Ovary (tissue), 3 donors: ENCODE measurements at regions not wholly inside any gene's neighbourhood (a gene's known extent, or its start where the extent isn't known, plus 50 kb on each side); places are given as distances from the start of the nearest gene placed in this dataset.

Experiments
- CTCF ChIP-seq, 3 donors: fragments of 450-650 bp in 2 of 3; fragments of 200-600 bp in 1 of 3; IDR thresholded peaks; one replicate each; pipeline versions ENCODE4 v1.5.1 to v1.8.0; 2016 to 2022; ENCODE audit warnings: antibody characterized with exemption in 3 of 3, mild to moderate bottlenecking in 1 of 3
- EP300 ChIP-seq: sonication (generic); formaldehyde crosslinking; IDR thresholded peaks from one replicate; pipeline ENCODE4 v1.6.1; 2017; ENCODE audit warnings: antibody characterized with exemption
- POLR2A ChIP-seq: fragments of 450-650 bp; IDR thresholded peaks from one replicate; pipeline ENCODE4 v1.6.1; 2017; ENCODE audit warnings: antibody characterized with exemption, mild to moderate bottlenecking, moderate library complexity
- donor health status: DM: no; HTN: no; CAD: no.

GRCh38 chr20:11051136-11051535, 377.3 kb upstream of the JAG1 start:
- TF ChIP-seq CTCF (IDR thresholded peaks at IDR 0.05) (no peak), POLR2A (no peak), EP300 (no peak)
